PFSK-1 (cell line): ENCODE measurements at regions not wholly inside any gene's neighbourhood (a gene's known extent, or its start where the extent isn't known, plus 50 kb on each side); places are given as distances from the start of the nearest gene placed in this dataset.

Source experiments
- FOXP2 ChIP-seq: optimal IDR thresholded peaks from 2 replicates; pipeline ENCODE3; 2011; ENCODE audit warnings: borderline replicate concordance, control low read depth, inconsistent platforms; ENCODE audit not compliant: insufficient read depth; ENCODE audit errors: extremely low read length, extremely low read depth
- POLR2AphosphoS5 ChIP-seq: IDR thresholded peaks from 2 replicates; pipeline ENCODE4 v1.6.1; 2012; ENCODE audit warnings: low read depth, mild to moderate bottlenecking, control low read depth, low read length, moderate library complexity
- REST ChIP-seq, 2 experiments: IDR thresholded peaks; 2 replicates each; pipeline versions ENCODE4 v1.6.1 to v1.8.0; 2011 to 2012; ENCODE audit warnings: low read depth in 2 of 2, low read length in 2 of 2, control low read depth in 1 of 2, inconsistent platforms in 1 of 2, mild to moderate bottlenecking in 1 of 2, moderate library complexity in 1 of 2; ENCODE audit not compliant: insufficient read depth in 1 of 2
- SIN3A ChIP-seq: IDR thresholded peaks from 2 replicates; pipeline ENCODE4 v1.6.1; 2012; ENCODE audit warnings: mild to moderate bottlenecking, low read length, moderate library complexity, borderline replicate concordance; ENCODE audit not compliant: insufficient read depth
- TAF1 ChIP-seq: IDR thresholded peaks from 2 replicates; pipeline ENCODE4 v1.6.1; 2012; ENCODE audit warnings: low read length, control low read depth, borderline replicate concordance; ENCODE audit not compliant: insufficient read depth

- TF ChIP-seq POLR2AphosphoS5 (no peak), TAF1 (no peak), FOXP2 (no peak), SIN3A (no peak), REST (IDR thresholded peaks at IDR 0.05; ENCODE audit: insufficient read depth in 1 of 2, low read depth in 2 of 2, low read length in 2 of 2) (no peak)
Observed at GRCh38 chr7:19284136-19284535, 138.9 kb upstream of the FERD3L start.
